Breast epithelium (tissue), 4 donors: ENCODE measurements at regions not wholly inside any gene's neighbourhood (a gene's known extent, or its start where the extent isn't known, plus 50 kb on each side); places are given as distances from the start of the nearest gene placed in this dataset.

Experiments
- DNase-seq, 2 donors: peaks; one replicate each; pipeline ENCODE4 v3.0.0-alpha.2; 2019; ENCODE audit warnings: low spot score in 2 of 2
- H3K27ac ChIP-seq, 2 donors: fragments of 200-600 bp; sonication (generic) in 1 of 2; one replicate each; pipeline ENCODE4 v1.5.1; 2016 to 2019; ENCODE audit warnings: mild to moderate bottlenecking in 1 of 2
- H3K27me3 ChIP-seq, 2 donors: fragments of 200-600 bp; sonication (generic) in 1 of 2; one replicate each; pipeline versions ENCODE4 v1.5.1 to v1.6.0; 2017 to 2019; ENCODE audit warnings: control low read depth in 1 of 2, mild to moderate bottlenecking in 1 of 2
- H3K36me3 ChIP-seq: fragments of 200-600 bp; one replicate; pipeline ENCODE4 v1.5.1; 2019
- H3K4me1 ChIP-seq, 2 donors: fragments of 200-600 bp; sonication (generic); one replicate each; pipeline ENCODE4 v1.5.1; 2016 to 2019; ENCODE audit warnings: control low read depth in 1 of 2
- H3K4me3 ChIP-seq, 3 donors: fragments of 200-600 bp; sonication (generic); 1 replicate in 2 of 3; 2 replicates in 1 of 3; pipeline ENCODE4 v1.5.1; 2016 to 2019; ENCODE audit warnings: mild to moderate bottlenecking in 3 of 3, moderate library complexity in 2 of 3
- H3K9me3 ChIP-seq, 2 donors: fragments of 200-600 bp; sonication (generic) in 1 of 2; one replicate each; pipeline ENCODE4 v1.5.1; 2016 to 2019; ENCODE audit warnings: control low read depth in 1 of 2
- CTCF ChIP-seq, 3 donors: fragments of 450-650 bp; IDR thresholded peaks; one replicate each; pipeline ENCODE4 v1.5.1; 2016 to 2017; ENCODE audit warnings: antibody characterized with exemption in 3 of 3, mild to moderate bottlenecking in 3 of 3, moderate library complexity in 3 of 3
- POLR2A ChIP-seq: fragments of 450-650 bp; IDR thresholded peaks from one replicate; pipeline ENCODE4 v1.6.1; 2016; ENCODE audit warnings: antibody characterized with exemption, mild to moderate bottlenecking, moderate library complexity
- POLR2AphosphoS5 ChIP-seq, 3 donors: sonication (generic); formaldehyde crosslinking; IDR thresholded peaks; one replicate each; pipeline ENCODE4 v1.6.1; 2017; ENCODE audit warnings: antibody characterized with exemption in 3 of 3
- intact Hi-C: fragments of 100-400 bp; cut with DNase I; formaldehyde crosslinking; loops from one replicate; pipeline ENCODE4 v1.15.1; 2023; ENCODE audit warnings: low total_unique reads

- no peak overlapping the region for H3K4me3 ChIP-seq
- intact Hi-C loops: no loop called here
- TF ChIP-seq POLR2A (no peak), POLR2AphosphoS5 (IDR thresholded peaks at IDR 0.05) (no peak), CTCF (IDR thresholded peaks at IDR 0.05) (no peak)
Measured at GRCh38 chr2:140018541-140018940, 1238.4 kb upstream of the NXPH2 start.

GRCh38 chr2:140014204-140014546 is 1234.0 kb upstream of the NXPH2 start:
- intact Hi-C loops: no loop called here
- Histone ChIP-seq H3K36me3 (no peaks in the 10 kb centered on the region), H3K27ac (no peak overlapping the region), H3K4me3 (no peak overlapping the region), H3K4me1 (no peaks in the 10 kb centered on the region), H3K9me3 (no peaks in the 10 kb centered on the region), H3K27me3 (no peaks in the 10 kb centered on the region)
- no peak for TF ChIP-seq POLR2AphosphoS5 (IDR thresholded peaks at IDR 0.05)
- TF ChIP-seq CTCF (IDR thresholded peaks at IDR 0.05): no peak
- no peak for TF ChIP-seq POLR2A
- no peak for DNase-seq

More at GRCh38 chr2:140018541-140018940, 1238.4 kb upstream of the NXPH2 start:
- Histone ChIP-seq H3K27ac (no peak overlapping the region), H3K4me1 (no peaks in the 10 kb centered on the region), H3K36me3 (no peaks in the 10 kb centered on the region), H3K9me3 (no peaks in the 10 kb centered on the region), H3K27me3 (no peaks in the 10 kb centered on the region)
- DNase-seq: no peak

GRCh38 chr2:140013545-140014203 is 1233.5 kb upstream of the NXPH2 start:
- H3K27me3 ChIP-seq: no peaks in the 10 kb centered on the region
- H3K4me1 ChIP-seq: no peaks in the 10 kb centered on the region
- intact Hi-C loops: no loop called here
- H3K9me3 ChIP-seq: no peaks in the 10 kb centered on the region
- no peak for DNase-seq
- TF ChIP-seq POLR2A: no peak
- TF ChIP-seq CTCF (IDR thresholded peaks at IDR 0.05): no peak
- TF ChIP-seq POLR2AphosphoS5 (IDR thresholded peaks at IDR 0.05): no peak
- no peak overlapping the region for H3K27ac ChIP-seq
- H3K4me3 ChIP-seq: no peak overlapping the region
- no peaks in the 10 kb centered on the region for H3K36me3 ChIP-seq

- H3K4me1 ChIP-seq: no peaks in the 10 kb centered on the region
- H3K36me3 ChIP-seq: no peaks in the 10 kb centered on the region
- H3K4me3 ChIP-seq: no peak overlapping the region
- TF ChIP-seq POLR2AphosphoS5 (IDR thresholded peaks at IDR 0.05): no peak
- no peak for TF ChIP-seq POLR2A
- no peak for TF ChIP-seq CTCF (IDR thresholded peaks at IDR 0.05)
- no peak overlapping the region for H3K27ac ChIP-seq
- DNase-seq: no peak
- intact Hi-C loops: no loop called here
- no peaks in the 10 kb centered on the region for H3K9me3 ChIP-seq
- no peaks in the 10 kb centered on the region for H3K27me3 ChIP-seq
Measured at GRCh38 chr2:140011287-140011686, 1231.1 kb upstream of the NXPH2 start.

GRCh38 chr2:140002110-140002509 is 1221.9 kb upstream of the NXPH2 start:
- intact Hi-C loops: no loop called here
- no peak for DNase-seq
- H3K9me3 ChIP-seq: no peaks in the 10 kb centered on the region
- H3K4me3 ChIP-seq: no peak overlapping the region
- H3K27ac ChIP-seq: no peak overlapping the region
- no peaks in the 10 kb centered on the region for H3K36me3 ChIP-seq
- H3K4me1 ChIP-seq: no peaks in the 10 kb centered on the region
- TF ChIP-seq POLR2AphosphoS5 (IDR thresholded peaks at IDR 0.05) (no peak), CTCF (IDR thresholded peaks at IDR 0.05) (no peak), POLR2A (no peak)
- no peaks in the 10 kb centered on the region for H3K27me3 ChIP-seq
